HEK293 (cell line): ENCODE measurements at regions not wholly inside any gene's neighbourhood (a gene's known extent, or its start where the extent isn't known, plus 50 kb on each side); places are given as distances from the start of the nearest gene placed in this dataset.

Experiments used
- CTCF ChIA-PET: fragments of 350-600 bp; formaldehyde crosslinking; extraction: SDS; loops from one replicate; lab custom pipeline; 2021; ENCODE audit warnings: antibody characterized with exemption; lab: Yijun Ruan, JAX
- POLR2A ChIA-PET: fragments of 300-600 bp; formaldehyde crosslinking; extraction: SDS; loops from one replicate; lab custom pipeline; 2020; ENCODE audit warnings: antibody characterized with exemption, inconsistent platforms; lab: Yijun Ruan, JAX
- H3K27ac ChIP-seq: fragments of 200-500 bp; sonication (Bioruptor generic); 2 replicates; pipeline ENCODE4 v1.5.1; 2014; ENCODE audit warnings: low read depth, low read length, control low read depth, inconsistent platforms; ENCODE audit errors: extremely low read depth
- H3K36me3 ChIP-seq, 2 experiments: fragments of 200-500 bp in 1 of 2; sonication (Bioruptor generic) in 1 of 2; 1 replicate in 1 of 2; 2 replicates in 1 of 2; pipeline ENCODE4 v1.5.1; 2014 to 2017; ENCODE audit warnings: inconsistent platforms in 2 of 2, low read length in 2 of 2; ENCODE audit not compliant: control insufficient read depth in 2 of 2, insufficient read depth in 1 of 2
- H3K4me1 ChIP-seq: fragments of 200-500 bp; sonication (Bioruptor generic); 2 replicates; pipeline ENCODE4 v1.5.1; 2014; ENCODE audit warnings: mild to moderate bottlenecking, low read length, inconsistent platforms; ENCODE audit not compliant: control insufficient read depth, insufficient read depth
- H3K4me3 ChIP-seq: 2 replicates; pipeline ENCODE4 v1.5.1; 2011; ENCODE audit warnings: low read depth, mild to moderate bottlenecking, control low read depth, low read length, moderate library complexity
- H3K9me3 ChIP-seq: fragments of 200-500 bp; sonication (Bioruptor generic); 2 replicates; pipeline ENCODE4 v1.5.1; 2014; ENCODE audit warnings: low read depth, low read length, inconsistent platforms; ENCODE audit not compliant: control insufficient read depth, insufficient read depth
- GLI4 ChIP-seq: fragments of 450-650 bp; formaldehyde crosslinking; IDR thresholded peaks from 2 replicates; pipeline ENCODE4 v1.5.1; 2016; ENCODE audit warnings: missing biosample characterization, missing genetic modification characterization
- HOXC10 ChIP-seq: sonication (generic); formaldehyde crosslinking; IDR thresholded peaks from 2 replicates; pipeline ENCODE4 v1.8.1; 2023; ENCODE audit warnings: mild to moderate bottlenecking, missing genetic modification reagents
- HOXD13 ChIP-seq: sonication (generic); formaldehyde crosslinking; IDR thresholded peaks from 2 replicates; pipeline ENCODE4 v1.8.0; 2022; ENCODE audit warnings: missing genetic modification reagents, borderline replicate concordance
- SALL2 ChIP-seq: fragments of 450-650 bp; formaldehyde crosslinking; IDR thresholded peaks from 2 replicates; pipeline ENCODE4 v1.5.0; 2017; ENCODE audit warnings: missing biosample characterization, mild to moderate bottlenecking, missing genetic modification characterization, borderline replicate concordance
- SCRT1 ChIP-seq: fragments of 450-650 bp; formaldehyde crosslinking; IDR thresholded peaks from 2 replicates; pipeline ENCODE4 v1.5.1; 2016; ENCODE audit warnings: missing biosample characterization, missing genetic modification characterization, borderline replicate concordance
- ZFP37 ChIP-seq: fragments of 450-650 bp; formaldehyde crosslinking; IDR thresholded peaks from 2 replicates; pipeline ENCODE4 v1.5.1; 2016; ENCODE audit warnings: missing biosample characterization, missing genetic modification characterization
- ZNF114 ChIP-seq: fragments of 450-650 bp; formaldehyde crosslinking; IDR thresholded peaks from 2 replicates; pipeline ENCODE4 v1.5.0; 2017; ENCODE audit warnings: missing biosample characterization, missing genetic modification characterization
- ZNF155 ChIP-seq: fragments of 450-650 bp; formaldehyde crosslinking; IDR thresholded peaks from 2 replicates; pipeline ENCODE4 v1.5.1; 2016; ENCODE audit warnings: missing biosample characterization, missing genetic modification characterization
- ZNF202 ChIP-seq: fragments of 450-650 bp; formaldehyde crosslinking; IDR thresholded peaks from 2 replicates; pipeline ENCODE4 v1.5.1; 2016; ENCODE audit warnings: missing biosample characterization, missing genetic modification characterization, borderline replicate concordance
- ZNF302 ChIP-seq: fragments of 450-650 bp; formaldehyde crosslinking; IDR thresholded peaks from 2 replicates; pipeline ENCODE4 v1.5.1; 2016; ENCODE audit warnings: missing biosample characterization, missing genetic modification characterization, low read depth
- ZNF423 ChIP-seq: fragments of 450-650 bp; formaldehyde crosslinking; IDR thresholded peaks from 2 replicates; pipeline ENCODE4 v1.5.1; 2016; ENCODE audit warnings: missing biosample characterization, missing genetic modification characterization
- ZNF473 ChIP-seq: fragments of 450-650 bp; formaldehyde crosslinking; IDR thresholded peaks from 2 replicates; pipeline ENCODE4 v1.5.1; 2017; ENCODE audit warnings: missing biosample characterization, missing genetic modification characterization
- ZNF510 ChIP-seq: fragments of 450-650 bp; formaldehyde crosslinking; IDR thresholded peaks from 2 replicates; pipeline ENCODE4 v1.5.1; 2018; ENCODE audit warnings: mild to moderate bottlenecking, missing genetic modification characterization, missing biosample characterization; ENCODE audit not compliant: insufficient replicate concordance
- ZNF529 ChIP-seq: fragments of 450-650 bp; formaldehyde crosslinking; IDR thresholded peaks from 2 replicates; pipeline ENCODE4 v1.5.1; 2017; ENCODE audit warnings: missing genetic modification characterization, missing biosample characterization; ENCODE audit not compliant: insufficient replicate concordance
- ZNF544 ChIP-seq: fragments of 450-650 bp; formaldehyde crosslinking; IDR thresholded peaks from 2 replicates; pipeline ENCODE4 v1.5.0; 2017; ENCODE audit warnings: missing biosample characterization, missing genetic modification characterization
- ZNF549 ChIP-seq: fragments of 450-650 bp; IDR thresholded peaks from 2 replicates; pipeline ENCODE4 v1.5.1; 2018; ENCODE audit warnings: missing biosample characterization, missing genetic modification characterization, mild to moderate bottlenecking, inconsistent platforms, moderate library complexity
- ZNF558 ChIP-seq: fragments of 450-650 bp; formaldehyde crosslinking; IDR thresholded peaks from 2 replicates; pipeline ENCODE4 v1.5.1; 2016; ENCODE audit warnings: missing biosample characterization, missing genetic modification characterization
- ZNF596 ChIP-seq: fragments of 450-650 bp; IDR thresholded peaks from 2 replicates; pipeline ENCODE4 v1.5.0; 2018; ENCODE audit warnings: missing biosample characterization, mild to moderate bottlenecking, missing genetic modification characterization, moderate library complexity
- ZNF621 ChIP-seq: fragments of 450-650 bp; formaldehyde crosslinking; IDR thresholded peaks from 2 replicates; pipeline ENCODE4 v1.5.1; 2017; ENCODE audit warnings: missing biosample characterization, missing genetic modification characterization
- ZNF624 ChIP-seq: fragments of 450-650 bp; formaldehyde crosslinking; IDR thresholded peaks from 2 replicates; pipeline ENCODE4 v1.5.1; 2017; ENCODE audit warnings: missing biosample characterization, missing genetic modification characterization
- ZNF645 ChIP-seq: fragments of 450-650 bp; formaldehyde crosslinking; IDR thresholded peaks from 2 replicates; pipeline ENCODE4; 2016; ENCODE audit warnings: missing biosample characterization, missing genetic modification characterization
- ZNF658 ChIP-seq: fragments of 450-650 bp; formaldehyde crosslinking; IDR thresholded peaks from 2 replicates; pipeline ENCODE4; 2016; ENCODE audit warnings: missing biosample characterization, missing genetic modification characterization
- ZNF701 ChIP-seq: fragments of 450-650 bp; formaldehyde crosslinking; IDR thresholded peaks from 2 replicates; pipeline ENCODE4 v1.5.1; 2016; ENCODE audit warnings: missing biosample characterization, missing genetic modification characterization
- ZNF747 ChIP-seq: fragments of 450-650 bp; formaldehyde crosslinking; IDR thresholded peaks from 2 replicates; pipeline ENCODE4 v1.5.1; 2016; ENCODE audit warnings: missing biosample characterization, missing genetic modification characterization
- ZNF768 ChIP-seq: fragments of 450-650 bp; formaldehyde crosslinking; IDR thresholded peaks from 2 replicates; pipeline ENCODE4 v1.5.1; 2018; ENCODE audit warnings: missing biosample characterization, mild to moderate bottlenecking, missing genetic modification characterization
- ZNF837 ChIP-seq: fragments of 450-650 bp; formaldehyde crosslinking; IDR thresholded peaks from 2 replicates; pipeline ENCODE4 v1.5.1; 2016; ENCODE audit warnings: missing biosample characterization, missing genetic modification characterization
- ZSCAN16 ChIP-seq: fragments of 450-650 bp; formaldehyde crosslinking; IDR thresholded peaks from 2 replicates; pipeline ENCODE4 v1.5.1; 2016; ENCODE audit warnings: missing biosample characterization, missing genetic modification characterization
- TF ChIP-seq, protein P1 (sequence below): fragments of 450-650 bp; formaldehyde crosslinking; IDR thresholded peaks from 2 replicates; pipeline ENCODE4 v1.5.1; 2016; ENCODE audit warnings: missing biosample characterization, missing genetic modification characterization
- TF ChIP-seq, protein P2 (sequence below): fragments of 450-650 bp; formaldehyde crosslinking; IDR thresholded peaks from 2 replicates; pipeline ENCODE4 v1.5.1; 2016; ENCODE audit warnings: missing biosample characterization, missing genetic modification characterization

- ChIA-PET CTCF (no interaction called here), POLR2A (no interaction called here)
- H3K36me3 ChIP-seq: no peaks in the 10 kb centered on the region
- H3K4me1 ChIP-seq: no peaks in the 10 kb centered on the region
- TF ChIP-seq ZNF529 (tag by site-specific recombination): no peak
- no peak for TF ChIP-seq ZSCAN16 (tag by site-specific recombination)
- TF ChIP-seq ZNF510: no peak
- no peak for TF ChIP-seq ZNF624 (tag by site-specific recombination)
- TF ChIP-seq ZNF202 (tag by site-specific recombination): no peak
- TF ChIP-seq ZNF114 (tag by site-specific recombination): no peak
- TF ChIP-seq ZNF473 (tag by site-specific recombination): no peak
- no peak for TF ChIP-seq HOXC10 (CRISPR knock-in tag)
- TF ChIP-seq ZNF596 (tag by site-specific recombination): no peak
- no peak for TF ChIP-seq HOXD13 (CRISPR knock-in tag)
- no peak for TF ChIP-seq GLI4 (tag by site-specific recombination)
- H3K27ac ChIP-seq: no peak overlapping the region
- no peaks in the 10 kb centered on the region for H3K9me3 ChIP-seq
- H3K4me3 ChIP-seq: no peak overlapping the region
Measured at GRCh38 chr14:54138354-54139038, 181.9 kb upstream of the BMP4 start.

GRCh38 chr14:54140551-54140950 is 183.9 kb upstream of the BMP4 start:
- TF ChIP-seq ZNF544 (no peak), ZNF549 (no peak), ZNF302 (tag by site-specific recombination) (no peak), ZNF701 (tag by site-specific recombination) (no peak), ZNF558 (tag by site-specific recombination) (no peak), ZNF423 (no peak), ZNF658 (tag by site-specific recombination) (no peak), ZNF621 (no peak), ZFP37 (tag by site-specific recombination) (no peak), ZNF837 (tag by site-specific recombination) (no peak), HOXD13 (CRISPR knock-in tag) (no peak), ZNF155 (tag by site-specific recombination) (no peak)
- TF ChIP-seq, protein P1, sequence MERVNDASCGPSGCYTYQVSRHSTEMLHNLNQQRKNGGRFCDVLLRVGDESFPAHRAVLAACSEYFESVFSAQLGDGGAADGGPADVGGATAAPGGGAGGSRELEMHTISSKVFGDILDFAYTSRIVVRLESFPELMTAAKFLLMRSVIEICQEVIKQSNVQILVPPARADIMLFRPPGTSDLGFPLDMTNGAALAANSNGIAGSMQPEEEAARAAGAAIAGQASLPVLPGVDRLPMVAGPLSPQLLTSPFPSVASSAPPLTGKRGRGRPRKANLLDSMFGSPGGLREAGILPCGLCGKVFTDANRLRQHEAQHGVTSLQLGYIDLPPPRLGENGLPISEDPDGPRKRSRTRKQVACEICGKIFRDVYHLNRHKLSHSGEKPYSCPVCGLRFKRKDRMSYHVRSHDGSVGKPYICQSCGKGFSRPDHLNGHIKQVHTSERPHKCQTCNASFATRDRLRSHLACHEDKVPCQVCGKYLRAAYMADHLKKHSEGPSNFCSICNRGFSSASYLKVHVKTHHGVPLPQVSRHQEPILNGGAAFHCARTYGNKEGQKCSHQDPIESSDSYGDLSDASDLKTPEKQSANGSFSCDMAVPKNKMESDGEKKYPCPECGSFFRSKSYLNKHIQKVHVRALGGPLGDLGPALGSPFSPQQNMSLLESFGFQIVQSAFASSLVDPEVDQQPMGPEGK (tag by site-specific recombination): no peak
- Histone ChIP-seq H3K36me3 (no peaks in the 10 kb centered on the region), H3K27ac (no peak overlapping the region), H3K4me3 (no peak overlapping the region), H3K4me1 (no peaks in the 10 kb centered on the region), H3K9me3 (no peaks in the 10 kb centered on the region)
- ChIA-PET POLR2A (no interaction called here), CTCF (interaction anchor here (1.1 kb wide), 1 partner anchor 35 kb away, joined by 4 read pairs; no protein-coding TSS in a partner anchor)

GRCh38 chr14:54146601-54147000 is 190.0 kb upstream of the BMP4 start:
- ChIA-PET CTCF (interaction anchor here (0.5 to 0.6 kb wide), 2 partner anchors 455 to 544 kb away, joined by 3 read pairs; no protein-coding TSS in a partner anchor), POLR2A (no interaction called here)
- H3K27ac ChIP-seq: no peak overlapping the region
- no peaks in the 10 kb centered on the region for H3K36me3 ChIP-seq
- no peaks in the 10 kb centered on the region for H3K9me3 ChIP-seq
- H3K4me1 ChIP-seq: no peaks in the 10 kb centered on the region
- no peak overlapping the region for H3K4me3 ChIP-seq
- TF ChIP-seq SALL2 (tag by site-specific recombination): no peak
- TF ChIP-seq, protein P2, sequence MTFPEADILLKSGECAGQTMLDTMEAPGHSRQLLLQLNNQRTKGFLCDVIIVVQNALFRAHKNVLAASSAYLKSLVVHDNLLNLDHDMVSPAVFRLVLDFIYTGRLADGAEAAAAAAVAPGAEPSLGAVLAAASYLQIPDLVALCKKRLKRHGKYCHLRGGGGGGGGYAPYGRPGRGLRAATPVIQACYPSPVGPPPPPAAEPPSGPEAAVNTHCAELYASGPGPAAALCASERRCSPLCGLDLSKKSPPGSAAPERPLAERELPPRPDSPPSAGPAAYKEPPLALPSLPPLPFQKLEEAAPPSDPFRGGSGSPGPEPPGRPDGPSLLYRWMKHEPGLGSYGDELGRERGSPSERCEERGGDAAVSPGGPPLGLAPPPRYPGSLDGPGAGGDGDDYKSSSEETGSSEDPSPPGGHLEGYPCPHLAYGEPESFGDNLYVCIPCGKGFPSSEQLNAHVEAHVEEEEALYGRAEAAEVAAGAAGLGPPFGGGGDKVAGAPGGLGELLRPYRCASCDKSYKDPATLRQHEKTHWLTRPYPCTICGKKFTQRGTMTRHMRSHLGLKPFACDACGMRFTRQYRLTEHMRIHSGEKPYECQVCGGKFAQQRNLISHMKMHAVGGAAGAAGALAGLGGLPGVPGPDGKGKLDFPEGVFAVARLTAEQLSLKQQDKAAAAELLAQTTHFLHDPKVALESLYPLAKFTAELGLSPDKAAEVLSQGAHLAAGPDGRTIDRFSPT: no peak
- no peak for TF ChIP-seq SCRT1 (tag by site-specific recombination)
- TF ChIP-seq ZNF768 (tag by site-specific recombination): no peak
- no peak for TF ChIP-seq ZNF596 (tag by site-specific recombination)
- TF ChIP-seq ZNF747: no peak
- TF ChIP-seq ZNF645 (tag by site-specific recombination): no peak
